ENCODE measurements at regions not wholly inside any gene's neighbourhood (a gene's known extent, or its start where the extent isn't known, plus 50 kb on each side); places are given as distances from the start of the nearest gene placed in this dataset.

GRCh38 chr13:111436446-111436845 is 116.0 kb downstream of the TEX29 start:
- Histone ChIP-seq H2AFZ (no peak overlapping the region), H3F3A (replicated peaks; ENCODE audit: low read depth) (no peaks in the 10 kb centered on the region), H3K4me3 (no peak overlapping the region), H4K20me1 (replicated peaks; ENCODE audit: insufficient read depth) (no peaks in the 10 kb centered on the region), H3K36me3 (ENCODE audit: insufficient read depth) (no peaks in the 10 kb centered on the region), H3K4me2 (no peak overlapping the region), H3K4me1 (ENCODE audit: insufficient read depth) (no peaks in the 10 kb centered on the region), H3K79me2 (replicated peaks; ENCODE audit: insufficient read depth) (no peaks in the 10 kb centered on the region), H3K9me2 (ENCODE audit: insufficient read depth) (0 out of 2 replicates have a peak, but pooled peaks cover 9% of the 10 kb centered on the region), H3K27ac (ENCODE audit: low read depth) (no peak overlapping the region), H3K27me3 (ENCODE audit: insufficient read depth) (no peaks in the 10 kb centered on the region)
- ATAC-seq = no peak
- peaks cover 1% of the 10 kb centered on the region for H3K27me3 Mint-ChIP-seq (ENCODE audit: insufficient read depth, low read depth, poor library complexity)
- H3K9me3 Mint-ChIP-seq = no peaks in the 10 kb centered on the region; the same call in 1 of the 3 replicates
- no peak overlapping the region for H3K4me3 Mint-ChIP-seq
- H3K36me3 Mint-ChIP-seq (ENCODE audit: low read depth) = no peaks in the 10 kb centered on the region
- DNase-seq (ENCODE audit: low spot score) = no peak
- H3K27ac Mint-ChIP-seq = no peak overlapping the region
- no peaks in the 10 kb centered on the region for H3K4me1 Mint-ChIP-seq
- TF ChIP-seq POLR2AphosphoS5 (IDR thresholded peaks at IDR 0.05; ENCODE audit: low read depth) = no peak

- Mint-ChIP-seq H3K4me3 (no peak overlapping the region), H3K9me3 (no peaks in the 10 kb centered on the region; the same call in 1 of the 3 replicates), H3K27ac (no peak overlapping the region), H3K27me3 (ENCODE audit: insufficient read depth, low read depth, poor library complexity) (peaks cover 3% of the 10 kb centered on the region), H3K36me3 (ENCODE audit: low read depth) (no peaks in the 10 kb centered on the region), H3K4me1 (no peaks in the 10 kb centered on the region)
- Histone ChIP-seq H3K36me3 (ENCODE audit: insufficient read depth) (no peaks in the 10 kb centered on the region), H4K20me1 (replicated peaks; ENCODE audit: insufficient read depth) (no peaks in the 10 kb centered on the region), H3K4me2 (no peak overlapping the region), H3K4me3 (no peak overlapping the region), H3K9me2 (ENCODE audit: insufficient read depth) (peaks cover 12% of the 10 kb centered on the region; the same call in 1 of the 2 replicates), H3K27ac (ENCODE audit: low read depth) (no peak overlapping the region), H3K4me1 (ENCODE audit: insufficient read depth) (no peaks in the 10 kb centered on the region), H3F3A (replicated peaks; ENCODE audit: low read depth) (no peaks in the 10 kb centered on the region), H3K27me3 (ENCODE audit: insufficient read depth) (no peaks in the 10 kb centered on the region), H3K79me2 (replicated peaks; ENCODE audit: insufficient read depth) (no peaks in the 10 kb centered on the region), H2AFZ (no peak overlapping the region)
- no peak for DNase-seq (ENCODE audit: low spot score)
- TF ChIP-seq POLR2AphosphoS5 (IDR thresholded peaks at IDR 0.05; ENCODE audit: low read depth) = no peak
- no peak for TF ChIP-seq EZH2 (IDR thresholded peaks at IDR 0.05; ENCODE audit: low read depth, unreplicated experiment)
- TF ChIP-seq ETS1 (IDR thresholded peaks at IDR 0.05) = no peak
- no peak for ATAC-seq
These were observed 117.0 kb downstream of the TEX29 start for GRCh38 chr13:111437417-111437816.

- Mint-ChIP-seq H3K27me3 (ENCODE audit: insufficient read depth, low read depth, poor library complexity) (peaks cover 3% of the 10 kb centered on the region), H3K4me1 (no peaks in the 10 kb centered on the region), H3K4me3 (no peak overlapping the region), H3K9me3 (peaks cover 2% of the 10 kb centered on the region; the same call in 2 of the 3 replicates), H3K27ac (no peak overlapping the region), H3K36me3 (ENCODE audit: low read depth) (no peaks in the 10 kb centered on the region)
- Histone ChIP-seq H3K27me3 (ENCODE audit: insufficient read depth) (no peaks in the 10 kb centered on the region), H3F3A (replicated peaks; ENCODE audit: low read depth) (no peaks in the 10 kb centered on the region), H3K4me1 (ENCODE audit: insufficient read depth) (no peaks in the 10 kb centered on the region), H4K20me1 (replicated peaks; ENCODE audit: insufficient read depth) (no peaks in the 10 kb centered on the region), H3K9me2 (ENCODE audit: insufficient read depth) (peaks cover 12% of the 10 kb centered on the region; the same call in 1 of the 2 replicates), H2AFZ (no peak overlapping the region), H3K79me2 (replicated peaks; ENCODE audit: insufficient read depth) (no peaks in the 10 kb centered on the region), H3K4me2 (no peak overlapping the region), H3K4me3 (no peak overlapping the region), H3K36me3 (ENCODE audit: insufficient read depth) (no peaks in the 10 kb centered on the region), H3K27ac (ENCODE audit: low read depth) (no peak overlapping the region)
- no peak for TF ChIP-seq CTCF (conservative IDR thresholded peaks at IDR 0.05; ENCODE audit: low read depth in 2 of 2)
- ATAC-seq (no peak), DNase-seq (ENCODE audit: low spot score) (no peak)
These were observed 117.6 kb downstream of the TEX29 start for GRCh38 chr13:111437856-111438547.

All from GM23338 (cell line).